ENCODE measurements at regions not wholly inside any gene's neighbourhood (a gene's known extent, or its start where the extent isn't known, plus 50 kb on each side); places are given as distances from the start of the nearest gene placed in this dataset.

DNA sequence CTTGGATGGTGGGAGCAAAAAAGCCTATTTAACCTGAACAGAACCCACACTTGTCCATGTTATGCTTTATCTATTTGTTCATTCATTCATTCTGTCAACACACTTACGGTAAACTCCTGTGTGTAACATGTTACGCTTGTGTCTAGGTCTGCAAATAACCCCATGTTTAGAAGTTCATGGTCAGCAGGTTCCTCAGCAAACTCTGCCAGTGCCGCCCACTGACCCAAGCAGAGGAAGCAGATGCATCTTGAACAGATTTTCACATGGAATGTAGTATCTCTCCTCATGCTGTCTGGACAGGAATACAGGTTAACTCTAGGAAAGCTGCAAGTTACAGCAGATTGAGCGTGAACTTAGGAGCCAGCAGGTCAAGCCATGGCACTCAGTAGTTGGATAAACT, 213.7 kb upstream of the COPS8 start:
- CTCF ChIA-PET (ENCODE audit: low intra/inter-chr PET ratio), result no interaction called here
- in situ Hi-C loops (cut with MboI), result no loop called here
- 4% methylated on average over 4 of the region's 4 CpGs for WGBS (ENCODE audit: insufficient coverage, low coverage, missing lambda C conversion rate)
- H3K27me3 ChIP-seq (ENCODE audit: control insufficient read depth in 2 of 2, insufficient read depth in 2 of 2, low read length in 2 of 2), result no peaks in the 10 kb centered on the region
- no peak overlapping the region for H3K27ac ChIP-seq (ENCODE audit: extremely low read depth, low read depth, low read length)
- no TSS peak for BruUV-seq (replicated peaks)
- H2AFZ ChIP-seq (ENCODE audit: low read depth, low read length), result no peak overlapping the region
- H3K9ac ChIP-seq (ENCODE audit: insufficient read depth in 1 of 2, low read depth in 2 of 2, low read length in 2 of 2), result no peak overlapping the region
- H3K4me1 ChIP-seq (replicated peaks in 1 of 2; ENCODE audit: control insufficient read depth in 2 of 2, insufficient read depth in 2 of 2, low read length in 2 of 2), result no peaks in the 10 kb centered on the region
- POLR2A ChIA-PET, result no interaction called here
- no peaks in the 10 kb centered on the region for H3K9me1 ChIP-seq (ENCODE audit: control insufficient read depth, insufficient read depth, low read length)
- no peak overlapping the region for H3K4me3 ChIP-seq
- DNase-seq (ENCODE audit: extremely low read depth in 1 of 4, low spot score in 3 of 4) (no peak), FAIRE-seq (no peak), ATAC-seq (no peak)
- H3K79me2 ChIP-seq (ENCODE audit: control insufficient read depth, insufficient read depth, low read length), result no peaks in the 10 kb centered on the region
- no peaks in the 10 kb centered on the region for H3K36me3 ChIP-seq (ENCODE audit: control insufficient read depth, insufficient read depth, low read length)
- no peaks in the 10 kb centered on the region for H4K20me1 ChIP-seq (replicated peaks; ENCODE audit: control insufficient read depth, insufficient read depth, low read length)
- H3K4me2 ChIP-seq (ENCODE audit: insufficient read depth, low read length), result no peak overlapping the region
- intact Hi-C loops (cut with micrococcal nuclease), result no loop called here
- no peaks in the 10 kb centered on the region for H3K9me3 ChIP-seq (replicated peaks; ENCODE audit: control insufficient read depth, insufficient read depth, low read depth, low read length)
- TF ChIP-seq, protein P1, sequence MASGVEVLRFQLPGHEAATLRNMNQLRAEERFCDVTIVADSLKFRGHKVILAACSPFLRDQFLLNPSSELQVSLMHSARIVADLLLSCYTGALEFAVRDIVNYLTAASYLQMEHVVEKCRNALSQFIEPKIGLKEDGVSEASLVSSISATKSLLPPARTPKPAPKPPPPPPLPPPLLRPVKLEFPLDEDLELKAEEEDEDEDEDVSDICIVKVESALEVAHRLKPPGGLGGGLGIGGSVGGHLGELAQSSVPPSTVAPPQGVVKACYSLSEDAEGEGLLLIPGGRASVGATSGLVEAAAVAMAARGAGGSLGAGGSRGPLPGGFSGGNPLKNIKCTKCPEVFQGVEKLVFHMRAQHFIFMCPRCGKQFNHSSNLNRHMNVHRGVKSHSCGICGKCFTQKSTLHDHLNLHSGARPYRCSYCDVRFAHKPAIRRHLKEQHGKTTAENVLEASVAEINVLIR (CRISPR knock-in tag; IDR thresholded peaks at IDR 0.05), result no peak
- TF ChIP-seq HNRNPL (IDR thresholded peaks at IDR 0.05; ENCODE audit: low read depth, low read length), result no peak
- TF ChIP-seq SETDB1 (IDR thresholded peaks at IDR 0.05; ENCODE audit: low read length), result no peak
- TF ChIP-seq PHB (CRISPR knock-in tag; IDR thresholded peaks at IDR 0.05), result no peak
- no peak for TF ChIP-seq RNF2 (IDR thresholded peaks at IDR 0.05)
- TF ChIP-seq, protein P2, sequence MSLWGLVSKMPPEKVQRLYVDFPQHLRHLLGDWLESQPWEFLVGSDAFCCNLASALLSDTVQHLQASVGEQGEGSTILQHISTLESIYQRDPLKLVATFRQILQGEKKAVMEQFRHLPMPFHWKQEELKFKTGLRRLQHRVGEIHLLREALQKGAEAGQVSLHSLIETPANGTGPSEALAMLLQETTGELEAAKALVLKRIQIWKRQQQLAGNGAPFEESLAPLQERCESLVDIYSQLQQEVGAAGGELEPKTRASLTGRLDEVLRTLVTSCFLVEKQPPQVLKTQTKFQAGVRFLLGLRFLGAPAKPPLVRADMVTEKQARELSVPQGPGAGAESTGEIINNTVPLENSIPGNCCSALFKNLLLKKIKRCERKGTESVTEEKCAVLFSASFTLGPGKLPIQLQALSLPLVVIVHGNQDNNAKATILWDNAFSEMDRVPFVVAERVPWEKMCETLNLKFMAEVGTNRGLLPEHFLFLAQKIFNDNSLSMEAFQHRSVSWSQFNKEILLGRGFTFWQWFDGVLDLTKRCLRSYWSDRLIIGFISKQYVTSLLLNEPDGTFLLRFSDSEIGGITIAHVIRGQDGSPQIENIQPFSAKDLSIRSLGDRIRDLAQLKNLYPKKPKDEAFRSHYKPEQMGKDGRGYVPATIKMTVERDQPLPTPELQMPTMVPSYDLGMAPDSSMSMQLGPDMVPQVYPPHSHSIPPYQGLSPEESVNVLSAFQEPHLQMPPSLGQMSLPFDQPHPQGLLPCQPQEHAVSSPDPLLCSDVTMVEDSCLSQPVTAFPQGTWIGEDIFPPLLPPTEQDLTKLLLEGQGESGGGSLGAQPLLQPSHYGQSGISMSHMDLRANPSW (CRISPR knock-in tag; IDR thresholded peaks at IDR 0.05), result no peak
- TF ChIP-seq, protein P3, sequence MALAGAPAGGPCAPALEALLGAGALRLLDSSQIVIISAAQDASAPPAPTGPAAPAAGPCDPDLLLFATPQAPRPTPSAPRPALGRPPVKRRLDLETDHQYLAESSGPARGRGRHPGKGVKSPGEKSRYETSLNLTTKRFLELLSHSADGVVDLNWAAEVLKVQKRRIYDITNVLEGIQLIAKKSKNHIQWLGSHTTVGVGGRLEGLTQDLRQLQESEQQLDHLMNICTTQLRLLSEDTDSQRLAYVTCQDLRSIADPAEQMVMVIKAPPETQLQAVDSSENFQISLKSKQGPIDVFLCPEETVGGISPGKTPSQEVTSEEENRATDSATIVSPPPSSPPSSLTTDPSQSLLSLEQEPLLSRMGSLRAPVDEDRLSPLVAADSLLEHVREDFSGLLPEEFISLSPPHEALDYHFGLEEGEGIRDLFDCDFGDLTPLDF (CRISPR knock-in tag; IDR thresholded peaks at IDR 0.05), result no peak
- TF ChIP-seq ZNF263 (CRISPR knock-in tag; IDR thresholded peaks at IDR 0.05; ENCODE audit: borderline replicate concordance), result no peak
- TF ChIP-seq SREBF1 (IDR thresholded peaks at IDR 0.05; ENCODE audit: borderline replicate concordance, low read depth, low read length), result no peak
- no peak for TF ChIP-seq RAD51 (IDR thresholded peaks at IDR 0.05; ENCODE audit: borderline replicate concordance, low read depth)
- TF ChIP-seq, protein P4, sequence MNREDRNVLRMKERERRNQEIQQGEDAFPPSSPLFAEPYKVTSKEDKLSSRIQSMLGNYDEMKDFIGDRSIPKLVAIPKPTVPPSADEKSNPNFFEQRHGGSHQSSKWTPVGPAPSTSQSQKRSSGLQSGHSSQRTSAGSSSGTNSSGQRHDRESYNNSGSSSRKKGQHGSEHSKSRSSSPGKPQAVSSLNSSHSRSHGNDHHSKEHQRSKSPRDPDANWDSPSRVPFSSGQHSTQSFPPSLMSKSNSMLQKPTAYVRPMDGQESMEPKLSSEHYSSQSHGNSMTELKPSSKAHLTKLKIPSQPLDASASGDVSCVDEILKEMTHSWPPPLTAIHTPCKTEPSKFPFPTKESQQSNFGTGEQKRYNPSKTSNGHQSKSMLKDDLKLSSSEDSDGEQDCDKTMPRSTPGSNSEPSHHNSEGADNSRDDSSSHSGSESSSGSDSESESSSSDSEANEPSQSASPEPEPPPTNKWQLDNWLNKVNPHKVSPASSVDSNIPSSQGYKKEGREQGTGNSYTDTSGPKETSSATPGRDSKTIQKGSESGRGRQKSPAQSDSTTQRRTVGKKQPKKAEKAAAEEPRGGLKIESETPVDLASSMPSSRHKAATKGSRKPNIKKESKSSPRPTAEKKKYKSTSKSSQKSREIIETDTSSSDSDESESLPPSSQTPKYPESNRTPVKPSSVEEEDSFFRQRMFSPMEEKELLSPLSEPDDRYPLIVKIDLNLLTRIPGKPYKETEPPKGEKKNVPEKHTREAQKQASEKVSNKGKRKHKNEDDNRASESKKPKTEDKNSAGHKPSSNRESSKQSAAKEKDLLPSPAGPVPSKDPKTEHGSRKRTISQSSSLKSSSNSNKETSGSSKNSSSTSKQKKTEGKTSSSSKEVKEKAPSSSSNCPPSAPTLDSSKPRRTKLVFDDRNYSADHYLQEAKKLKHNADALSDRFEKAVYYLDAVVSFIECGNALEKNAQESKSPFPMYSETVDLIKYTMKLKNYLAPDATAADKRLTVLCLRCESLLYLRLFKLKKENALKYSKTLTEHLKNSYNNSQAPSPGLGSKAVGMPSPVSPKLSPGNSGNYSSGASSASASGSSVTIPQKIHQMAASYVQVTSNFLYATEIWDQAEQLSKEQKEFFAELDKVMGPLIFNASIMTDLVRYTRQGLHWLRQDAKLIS (CRISPR knock-in tag; IDR thresholded peaks at IDR 0.05), result no peak
- TF ChIP-seq, protein P5, sequence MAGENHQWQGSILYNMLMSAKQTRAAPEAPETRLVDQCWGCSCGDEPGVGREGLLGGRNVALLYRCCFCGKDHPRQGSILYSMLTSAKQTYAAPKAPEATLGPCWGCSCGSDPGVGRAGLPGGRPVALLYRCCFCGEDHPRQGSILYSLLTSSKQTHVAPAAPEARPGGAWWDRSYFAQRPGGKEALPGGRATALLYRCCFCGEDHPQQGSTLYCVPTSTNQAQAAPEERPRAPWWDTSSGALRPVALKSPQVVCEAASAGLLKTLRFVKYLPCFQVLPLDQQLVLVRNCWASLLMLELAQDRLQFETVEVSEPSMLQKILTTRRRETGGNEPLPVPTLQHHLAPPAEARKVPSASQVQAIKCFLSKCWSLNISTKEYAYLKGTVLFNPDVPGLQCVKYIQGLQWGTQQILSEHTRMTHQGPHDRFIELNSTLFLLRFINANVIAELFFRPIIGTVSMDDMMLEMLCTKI (IDR thresholded peaks at IDR 0.05; ENCODE audit: partially characterized antibody), result no peak

Data from K562 (cell line).